Transverse colon (tissue), 4 donors: ENCODE measurements at regions not wholly inside any gene's neighbourhood (a gene's known extent, or its start where the extent isn't known, plus 50 kb on each side); places are given as distances from the start of the nearest gene placed in this dataset.

Experiments used
- EP300 ChIP-seq: sonication (generic); formaldehyde crosslinking; IDR thresholded peaks from one replicate; pipeline ENCODE4 v1.6.1; 2017; ENCODE audit warnings: antibody characterized with exemption, low read depth
- POLR2A ChIP-seq: fragments of 450-650 bp; IDR thresholded peaks from one replicate; pipeline ENCODE4 v1.6.1; 2016; ENCODE audit warnings: antibody characterized with exemption, mild to moderate bottlenecking, moderate library complexity
- POLR2AphosphoS5 ChIP-seq, 3 donors: sonication (generic); formaldehyde crosslinking; IDR thresholded peaks; one replicate each; pipeline ENCODE4 v1.6.1; 2016; ENCODE audit warnings: antibody characterized with exemption in 3 of 3
- TF ChIP-seq, protein P1 (sequence below), 5 experiments: fragments of 200-600 bp in 3 of 5; fragments of 450-650 bp in 2 of 5; sonication (generic) in 3 of 5; IDR thresholded peaks; 1 replicate in 2 of 5; 2 replicates in 3 of 5; pipeline ENCODE4 v1.5.1; 2016 to 2017; ENCODE audit warnings: antibody characterized with exemption in 5 of 5, inconsistent platforms in 3 of 5, mild to moderate bottlenecking in 2 of 5, moderate library complexity in 1 of 5

DNA sequence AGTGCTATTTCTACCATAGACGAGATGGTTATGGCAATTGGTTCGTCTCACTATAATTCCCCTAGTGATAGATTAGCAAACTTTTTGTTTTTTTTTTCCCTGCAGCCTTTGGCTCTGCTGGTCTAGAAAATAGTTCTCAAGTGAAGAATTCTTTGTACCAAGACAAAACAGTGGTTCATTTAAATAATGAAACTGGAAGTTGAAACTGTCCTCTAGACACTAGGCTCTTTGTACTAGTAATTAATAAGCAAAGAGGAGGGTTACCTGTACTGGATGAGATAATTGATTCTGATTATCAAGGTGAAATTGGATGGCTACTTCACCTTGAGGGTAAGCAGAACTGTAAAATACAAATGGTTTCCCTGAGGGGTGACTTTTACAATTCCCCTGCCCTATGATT, 156.9 kb upstream of the DCC start:
- TF ChIP-seq, protein P1, sequence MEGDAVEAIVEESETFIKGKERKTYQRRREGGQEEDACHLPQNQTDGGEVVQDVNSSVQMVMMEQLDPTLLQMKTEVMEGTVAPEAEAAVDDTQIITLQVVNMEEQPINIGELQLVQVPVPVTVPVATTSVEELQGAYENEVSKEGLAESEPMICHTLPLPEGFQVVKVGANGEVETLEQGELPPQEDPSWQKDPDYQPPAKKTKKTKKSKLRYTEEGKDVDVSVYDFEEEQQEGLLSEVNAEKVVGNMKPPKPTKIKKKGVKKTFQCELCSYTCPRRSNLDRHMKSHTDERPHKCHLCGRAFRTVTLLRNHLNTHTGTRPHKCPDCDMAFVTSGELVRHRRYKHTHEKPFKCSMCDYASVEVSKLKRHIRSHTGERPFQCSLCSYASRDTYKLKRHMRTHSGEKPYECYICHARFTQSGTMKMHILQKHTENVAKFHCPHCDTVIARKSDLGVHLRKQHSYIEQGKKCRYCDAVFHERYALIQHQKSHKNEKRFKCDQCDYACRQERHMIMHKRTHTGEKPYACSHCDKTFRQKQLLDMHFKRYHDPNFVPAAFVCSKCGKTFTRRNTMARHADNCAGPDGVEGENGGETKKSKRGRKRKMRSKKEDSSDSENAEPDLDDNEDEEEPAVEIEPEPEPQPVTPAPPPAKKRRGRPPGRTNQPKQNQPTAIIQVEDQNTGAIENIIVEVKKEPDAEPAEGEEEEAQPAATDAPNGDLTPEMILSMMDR (IDR thresholded peaks at IDR 0.05) = no peak
- TF ChIP-seq POLR2AphosphoS5 (IDR thresholded peaks at IDR 0.05) (no peak), POLR2A (no peak), EP300 (no peak)
